ENCODE measurements at regions not wholly inside any gene's neighbourhood (a gene's known extent, or its start where the extent isn't known, plus 50 kb on each side); places are given as distances from the start of the nearest gene placed in this dataset.
"Not testable (repeated sequence)": the region's sequence is repeated elsewhere in the genome, so short reads cannot be mapped to it uniquely, and the experiment has no call there.

DNA sequence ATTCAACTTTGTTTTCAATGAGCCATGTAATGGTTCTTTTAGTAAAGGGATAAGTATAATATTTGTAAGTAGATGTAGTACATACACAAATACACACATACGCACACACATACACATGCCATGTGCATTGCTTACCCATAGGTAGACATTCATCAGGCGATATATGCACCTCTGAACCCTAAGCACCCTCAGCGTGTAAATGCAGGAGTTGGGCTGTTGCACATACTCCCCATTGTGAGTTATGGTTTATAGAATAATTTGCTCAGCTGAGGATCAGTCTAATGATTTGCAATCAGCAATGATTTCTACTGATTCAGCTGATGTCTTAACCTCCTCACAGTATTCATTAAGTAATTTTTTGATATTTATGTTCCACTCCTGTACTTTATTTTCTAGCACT lies 217.6 kb upstream of the ETAA1 start:
- Histone ChIP-seq H3K4me1 (no peaks in the 10 kb centered on the region), H3K36me3 (no peaks in the 10 kb centered on the region), H3K4me3 (no peak overlapping the region), H3K9me3 (no peaks in the 10 kb centered on the region), H3K27ac (no peak overlapping the region), H3K27me3 (no peaks in the 10 kb centered on the region)
- intact Hi-C loops (cut with DNase I; ENCODE audit: low total_unique reads): no loop called here
- no peak for TF ChIP-seq CTCF (IDR thresholded peaks at IDR 0.05)
- no peak for DNase-seq

- H3K36me3 ChIP-seq: no peaks in the 10 kb centered on the region
- H3K4me3 ChIP-seq: no peak overlapping the region
- TF ChIP-seq CTCF (IDR thresholded peaks at IDR 0.05): no peak
- no peak for DNase-seq
- no peak overlapping the region for H3K27ac ChIP-seq
- H3K9me3 ChIP-seq: no peaks in the 10 kb centered on the region
- no peaks in the 10 kb centered on the region for H3K4me1 ChIP-seq
- intact Hi-C loops (cut with DNase I; ENCODE audit: low total_unique reads): no loop called here
- H3K27me3 ChIP-seq: no peaks in the 10 kb centered on the region
Measured at GRCh38 chr2:67180841-67181240, 216.3 kb upstream of the ETAA1 start.

GRCh38 chr2:67182884-67183283 lies 214.2 kb upstream of the ETAA1 start:
- Histone ChIP-seq H3K36me3 (no peaks in the 10 kb centered on the region), H3K9me3 (no peaks in the 10 kb centered on the region), H3K27me3 (no peaks in the 10 kb centered on the region), H3K4me1 (no peaks in the 10 kb centered on the region), H3K27ac (no peak overlapping the region), H3K4me3 (no peak overlapping the region)
- no peak for TF ChIP-seq CTCF (IDR thresholded peaks at IDR 0.05)
- intact Hi-C loops (cut with DNase I; ENCODE audit: low total_unique reads): no loop called here
- no peak for DNase-seq

- H3K36me3 ChIP-seq: no peaks in the 10 kb centered on the region
- H3K27ac ChIP-seq: no peak overlapping the region
- TF ChIP-seq CTCF (IDR thresholded peaks at IDR 0.05): no peak
- intact Hi-C loops (cut with DNase I; ENCODE audit: low total_unique reads): no loop called here
- no peaks in the 10 kb centered on the region for H3K9me3 ChIP-seq
- H3K4me3 ChIP-seq: no peak overlapping the region
- no peaks in the 10 kb centered on the region for H3K27me3 ChIP-seq
- no peak for DNase-seq
- H3K4me1 ChIP-seq: no peaks in the 10 kb centered on the region
Measured at GRCh38 chr2:67186326-67186725, 210.8 kb upstream of the ETAA1 start.

GRCh38 chr2:67186871-67187270 lies 210.3 kb upstream of the ETAA1 start:
- H3K4me3 ChIP-seq: no peak overlapping the region
- no peak overlapping the region for H3K27ac ChIP-seq
- no peaks in the 10 kb centered on the region for H3K4me1 ChIP-seq
- TF ChIP-seq CTCF (IDR thresholded peaks at IDR 0.05): no peak
- H3K27me3 ChIP-seq: no peaks in the 10 kb centered on the region
- intact Hi-C loops (cut with DNase I; ENCODE audit: low total_unique reads): no loop called here
- no peaks in the 10 kb centered on the region for H3K36me3 ChIP-seq
- DNase-seq: no peak
- H3K9me3 ChIP-seq: no peaks in the 10 kb centered on the region

- intact Hi-C loops (cut with DNase I; ENCODE audit: low total_unique reads); H3K9me3 ChIP-seq; H3K4me3 ChIP-seq; H3K36me3 ChIP-seq; H3K4me1 ChIP-seq; DNase-seq; H3K27me3 ChIP-seq; H3K27ac ChIP-seq: not testable (repeated sequence)
Measured at GRCh38 chr2:67195327-67195726, 201.8 kb upstream of the ETAA1 start.

All from tibial artery (tissue), 4 donors.